H1 (cell line): ENCODE measurements at regions not wholly inside any gene's neighbourhood (a gene's known extent, or its start where the extent isn't known, plus 50 kb on each side); places are given as distances from the start of the nearest gene placed in this dataset.

Experiments used
- CTCF ChIA-PET: fragments of 300-600 bp; sonication (Branson Sonifier 250); formaldehyde crosslinking; loops from one replicate; lab custom pipeline; 2021; ENCODE audit not compliant: partially characterized antibody; lab: Charles Lee
- POLR2A ChIA-PET: fragments of 300-600 bp; sonication (Branson Sonifier 250); formaldehyde crosslinking; loops from one replicate; lab custom pipeline; 2021; ENCODE audit warnings: inconsistent platforms; ENCODE audit not compliant: partially characterized antibody; lab: Charles Lee
- DNase-seq, 2 experiments: peaks; one replicate each; pipeline versions ENCODE4 v3.0.0 to v3.0.0-alpha.2; 2010 to 2022; ENCODE audit warnings: low spot score in 2 of 2, low read depth in 1 of 2, mixed read lengths in 1 of 2
- FAIRE-seq: peaks from 2 replicates; lab custom pipeline; 2011; peaks lifted over from hg19 to GRCh38; lab: Jason Lieb, UNC
- H2AFZ ChIP-seq: 2 replicates; pipeline ENCODE4 v1.8.1; 2012; ENCODE audit warnings: low read length, inconsistent platforms
- H2AK5ac ChIP-seq: 2 replicates; pipeline ENCODE4 v1.6.1; 2013; ENCODE audit warnings: low read depth, low read length
- H2BK120ac ChIP-seq: replicated peaks from 2 replicates; pipeline ENCODE3; 2013; ENCODE audit warnings: low read depth, low read length, inconsistent platforms
- H2BK12ac ChIP-seq: 2 replicates; pipeline ENCODE4 v1.6.1; 2013; ENCODE audit warnings: low read depth, low read length
- H2BK15ac ChIP-seq: 2 replicates; pipeline ENCODE4 v1.6.1; 2013; ENCODE audit warnings: low read length
- H2BK20ac ChIP-seq: 2 replicates; pipeline ENCODE4 v1.6.1; 2013; ENCODE audit warnings: low read length
- H2BK5ac ChIP-seq: 2 replicates; pipeline ENCODE4 v1.6.1; 2013; ENCODE audit warnings: low read depth, low read length
- H3K14ac ChIP-seq: 2 replicates; pipeline ENCODE4 v1.6.1; 2013; ENCODE audit warnings: inconsistent platforms; ENCODE audit not compliant: insufficient read length
- H3K18ac ChIP-seq: 2 replicates; pipeline ENCODE4 v1.6.1; 2013; ENCODE audit warnings: low read length; ENCODE audit errors: extremely low read depth
- H3K23ac ChIP-seq: 2 replicates; pipeline ENCODE4 v1.6.1; 2013; ENCODE audit warnings: inconsistent platforms; ENCODE audit not compliant: insufficient read length
- H3K23me2 ChIP-seq: 2 replicates; pipeline ENCODE4 v1.6.1; 2013; ENCODE audit warnings: low read depth, low read length
- H3K27ac ChIP-seq: 2 replicates; pipeline ENCODE4 v1.6.1; 2011; ENCODE audit warnings: low read depth, low read length, inconsistent platforms
- H3K27me3 ChIP-seq, 4 experiments: replicated peaks in 1 of 4; 1 replicate in 1 of 4; 2 replicates in 3 of 4; pipeline versions ENCODE4 v1.6.1 to v1.8.1; 2011 to 2013; ENCODE audit warnings: low read length in 3 of 4, mild to moderate bottlenecking in 3 of 4, inconsistent platforms in 2 of 4, mixed read lengths in 2 of 4, moderate library complexity in 1 of 4; ENCODE audit not compliant: control insufficient read depth in 3 of 4, insufficient read depth in 3 of 4; ENCODE audit errors: extremely low read depth in 1 of 4
- H3K36me3 ChIP-seq, 4 experiments: 2 replicates each; pipeline versions ENCODE4 v1.6.1 to v1.8.1; 2011 to 2013; ENCODE audit warnings: mild to moderate bottlenecking in 4 of 4, low read length in 3 of 4, moderate library complexity in 2 of 4, control low read depth in 1 of 4, inconsistent platforms in 1 of 4; ENCODE audit not compliant: insufficient read depth in 4 of 4, control insufficient read depth in 2 of 4
- H3K4ac ChIP-seq: replicated peaks from 2 replicates; pipeline ENCODE3; 2013; ENCODE audit warnings: low read length, low read depth, mixed read lengths, inconsistent platforms; ENCODE audit not compliant: insufficient read length
- H3K4me1 ChIP-seq, 4 experiments: replicated peaks in 1 of 4; 1 replicate in 1 of 4; 2 replicates in 3 of 4; pipeline versions ENCODE4 v1.6.1 to v1.8.1; 2011 to 2013; ENCODE audit warnings: low read length in 3 of 4, inconsistent platforms in 2 of 4, mixed read lengths in 1 of 4; ENCODE audit not compliant: insufficient read depth in 4 of 4, control insufficient read depth in 3 of 4
- H3K4me2 ChIP-seq, 2 experiments: 2 replicates each; pipeline versions ENCODE4 v1.6.1 to v1.8.1; 2011 to 2013; ENCODE audit warnings: low read depth in 2 of 2, low read length in 2 of 2, control low read depth in 1 of 2, inconsistent platforms in 1 of 2, mild to moderate bottlenecking in 1 of 2; ENCODE audit not compliant: insufficient read depth in 1 of 2
- H3K4me3 ChIP-seq, 4 experiments: fragments of 200-600, 300-600 bp in 1 of 4; sonication (generic), shearing (Covaris generic), sonication (Bioruptor Twin) in 1 of 4; 2 replicates each; pipeline versions ENCODE4 v1.5.1 to v1.8.1; 2011 to 2016; ENCODE audit warnings: low read length in 4 of 4, low read depth in 3 of 4, control low read depth in 2 of 4, inconsistent platforms in 2 of 4, mild to moderate bottlenecking in 2 of 4, mixed read lengths in 1 of 4, moderate library complexity in 1 of 4; ENCODE audit not compliant: insufficient read depth in 2 of 4; ENCODE audit errors: extremely low read depth in 1 of 4
- H3K56ac ChIP-seq: replicated peaks from 2 replicates; pipeline ENCODE3; 2013; ENCODE audit warnings: low read depth, mild to moderate bottlenecking, mixed read lengths, low read length, inconsistent platforms; ENCODE audit not compliant: insufficient read length
- H3K79me1 ChIP-seq: 2 replicates; pipeline ENCODE4 v1.6.1; 2013; ENCODE audit warnings: low read depth, low read length, control low read depth
- H3K79me2 ChIP-seq, 2 experiments: 2 replicates each; pipeline versions ENCODE4 v1.6.1 to v1.8.1; 2012 to 2013; ENCODE audit warnings: low read length in 2 of 2, mild to moderate bottlenecking in 2 of 2, inconsistent platforms in 1 of 2; ENCODE audit not compliant: insufficient read depth in 2 of 2, control insufficient read depth in 1 of 2
- H3K9ac ChIP-seq, 4 experiments: replicated peaks in 1 of 4; 1 replicate in 1 of 4; 2 replicates in 3 of 4; pipeline versions ENCODE4 v1.6.1 to v1.8.1; 2011 to 2013; ENCODE audit warnings: low read depth in 3 of 4, low read length in 3 of 4, control low read depth in 2 of 4, mild to moderate bottlenecking in 2 of 4, moderate library complexity in 2 of 4, inconsistent platforms in 1 of 4; ENCODE audit errors: extremely low read depth in 1 of 4
- H3K9me3 ChIP-seq, 2 experiments: 2 replicates each; pipeline versions ENCODE4 v1.6.1 to v1.8.1; 2012 to 2013; ENCODE audit warnings: mild to moderate bottlenecking in 2 of 2, moderate library complexity in 2 of 2, control low read depth in 1 of 2, inconsistent platforms in 1 of 2, low read depth in 1 of 2, low read length in 1 of 2, mixed read lengths in 1 of 2; ENCODE audit not compliant: insufficient read depth in 2 of 2
- H4K20me1 ChIP-seq, 2 experiments: replicated peaks in 1 of 2; 2 replicates each; pipeline versions ENCODE3 to v1.8.1; 2011 to 2013; ENCODE audit warnings: inconsistent platforms in 2 of 2, low read length in 2 of 2, mild to moderate bottlenecking in 1 of 2; ENCODE audit not compliant: insufficient read depth in 2 of 2, control insufficient read depth in 1 of 2
- H4K5ac ChIP-seq: 2 replicates; pipeline ENCODE4 v1.6.1; 2013; ENCODE audit warnings: low read length, low read depth, mixed read lengths, inconsistent platforms; ENCODE audit not compliant: insufficient read length
- H4K8ac ChIP-seq: 2 replicates; pipeline ENCODE4 v1.8.0; 2013; ENCODE audit warnings: mild to moderate bottlenecking, moderate library complexity, low read length, inconsistent platforms; ENCODE audit not compliant: insufficient read depth; ENCODE audit errors: extremely low read depth
- H4K91ac ChIP-seq: replicated peaks from 2 replicates; pipeline ENCODE3; 2013; ENCODE audit warnings: low read length, mixed read lengths, inconsistent platforms; ENCODE audit not compliant: insufficient read length
- BACH1 ChIP-seq: IDR thresholded peaks from 2 replicates; pipeline ENCODE4 v1.6.1; 2012; ENCODE audit warnings: low read length, improper control_type of control experiment
- CREB1 ChIP-seq: IDR thresholded peaks from 2 replicates; pipeline ENCODE4 v1.6.1; 2012; ENCODE audit warnings: inconsistent platforms
- GABPA ChIP-seq: IDR thresholded peaks from 2 replicates; pipeline ENCODE4 v1.6.1; 2011; ENCODE audit warnings: mild to moderate bottlenecking, low read length, moderate library complexity, borderline replicate concordance; ENCODE audit not compliant: insufficient read depth
- POU5F1 ChIP-seq: IDR thresholded peaks from 2 replicates; pipeline ENCODE4 v1.6.1; 2011; ENCODE audit warnings: low read depth, mild to moderate bottlenecking, low read length, moderate library complexity
- SAP30 ChIP-seq: fragments of 300-600 bp; sonication (generic); IDR thresholded peaks from 2 replicates; pipeline ENCODE4 v1.7.1; 2012; ENCODE audit warnings: low read length, moderate library complexity, mild to moderate bottlenecking, inconsistent platforms; ENCODE audit not compliant: insufficient read depth, insufficient replicate concordance
- SIN3A ChIP-seq, 2 experiments: IDR thresholded peaks in 1 of 2; conservative IDR thresholded peaks in 1 of 2; 2 replicates each; pipeline ENCODE4 v1.6.1; 2011 to 2012; ENCODE audit warnings: low read length in 2 of 2, improper control_type of control experiment in 1 of 2, low read depth in 1 of 2, mild to moderate bottlenecking in 1 of 2
- SIX5 ChIP-seq: IDR thresholded peaks from 2 replicates; pipeline ENCODE4 v1.6.1; 2011; ENCODE audit warnings: mild to moderate bottlenecking, low read depth, low read length
- SP4 ChIP-seq: IDR thresholded peaks from 2 replicates; pipeline ENCODE4 v1.6.1; 2012; ENCODE audit warnings: low read length, inconsistent platforms
- WGBS, 2 experiments: shearing (Covaris generic) in 1 of 2; methylation state at CpG; one replicate each; pipeline versions ENCODE4 v1.1.6 to v1.1.7; 2013 to 2015; ENCODE audit warnings: low lambda C conversion rate in 2 of 2, mixed read lengths in 2 of 2, inconsistent platforms in 1 of 2, low coverage in 1 of 2, missing lambda C conversion rate in 1 of 2; ENCODE audit not compliant: insufficient replicate concordance in 2 of 2, insufficient coverage in 1 of 2, insufficient read length in 1 of 2; ENCODE audit errors: extremely low coverage in 1 of 2, missing lambda C conversion rate in 1 of 2; 5-methylcytosine and 5-hydroxymethylcytosine counted together

- Histone ChIP-seq H2AK5ac (no peak overlapping the region), H2BK20ac (no peak overlapping the region), H3K4me2 (no peak overlapping the region), H3K27ac (no peak overlapping the region), H2BK15ac (no peak overlapping the region), H3K4me1 (no peaks in the 10 kb centered on the region), H2AFZ (no peak overlapping the region), H3K23ac (no peak overlapping the region), H3K4ac (no peak overlapping the region), H3K14ac (no peak overlapping the region), H3K79me2 (no peaks in the 10 kb centered on the region), H3K4me3 (no peak overlapping the region), H4K20me1 (no peaks in the 10 kb centered on the region), H3K9me3 (no peaks in the 10 kb centered on the region), H3K36me3 (no peaks in the 10 kb centered on the region), H4K5ac (no peak overlapping the region), H3K9ac (no peak overlapping the region), H2BK5ac (no peak overlapping the region), H3K27me3 (no peaks in the 10 kb centered on the region), H3K79me1 (no peaks in the 10 kb centered on the region), H4K91ac (no peak overlapping the region), H2BK120ac (no peak overlapping the region), H4K8ac (no peak overlapping the region), H3K23me2 (no peaks in the 10 kb centered on the region), H3K18ac (no peak overlapping the region), H3K56ac (no peak overlapping the region), H2BK12ac (no peak overlapping the region)
- POLR2A ChIA-PET = no interaction called here
- DNase-seq (no peak), FAIRE-seq (no peak)
- no peak for TF ChIP-seq SIN3A (conservative IDR thresholded peaks at IDR 0.05 in 1 of 2, IDR thresholded peaks at IDR 0.05 in 1 of 2; ENCODE audit: low read depth in 1 of 2, low read length in 2 of 2)
- no peak for TF ChIP-seq SP4
- TF ChIP-seq POU5F1 = no peak
- no peak for TF ChIP-seq GABPA
- TF ChIP-seq CREB1 = no peak
- no peak for TF ChIP-seq BACH1
- no peak for TF ChIP-seq SIX5
- TF ChIP-seq SAP30 = no peak
- CTCF ChIA-PET = no interaction called here
- WGBS, 2 experiments = 86% methylated on average over 2 of the region's 2 CpGs; no CpG with 5 or more reads in 1 of the 2 experiments
Measured at GRCh38 chr16:80114699-80115098, 426.1 kb upstream of the DYNLRB2 start.
